ENCODE measurements at regions not wholly inside any gene's neighbourhood (a gene's known extent, or its start where the extent isn't known, plus 50 kb on each side); places are given as distances from the start of the nearest gene placed in this dataset.

- DNase-seq: no peak
- Histone ChIP-seq H2AFZ (ENCODE audit: low read depth, low read length) (no peak overlapping the region), H3K9ac (ENCODE audit: low read length) (no peak overlapping the region), H2BK120ac (ENCODE audit: low read depth, low read length) (no peak overlapping the region), H3K27me3 (ENCODE audit: control insufficient read depth in 1 of 2, insufficient read depth in 1 of 2, low read length in 2 of 2) (no peaks in the 10 kb centered on the region), H3K36me3 (ENCODE audit: control insufficient read depth in 1 of 2, insufficient read depth in 2 of 2, low read depth in 1 of 2, low read length in 2 of 2) (no peaks in the 10 kb centered on the region), H2AK5ac (ENCODE audit: low read length, severe bottlenecking) (no peak overlapping the region), H3K79me1 (replicated peaks; ENCODE audit: low read length, poor library complexity, severe bottlenecking) (no peaks in the 10 kb centered on the region), H3K9me3 (ENCODE audit: control insufficient read depth, low read length) (peaks cover 13% of the 10 kb centered on the region), H4K91ac (ENCODE audit: low read length) (no peak overlapping the region), H2BK15ac (ENCODE audit: low read depth, poor library complexity, severe bottlenecking) (no peak overlapping the region), H3K27ac (ENCODE audit: low read length, poor library complexity, severe bottlenecking) (no peak overlapping the region), H3K4me3 (ENCODE audit: insufficient read depth in 1 of 2, low read depth in 1 of 2, low read length in 2 of 2) (no peak overlapping the region), H3K4ac (ENCODE audit: low read depth in 1 of 2, low read length in 2 of 2) (no peak overlapping the region), H3K23ac (ENCODE audit: low read length in 2 of 2) (no peak overlapping the region), H3K14ac (ENCODE audit: low read length in 2 of 2) (no peak overlapping the region), H3K18ac (ENCODE audit: low read depth in 1 of 2, low read length in 2 of 2) (no peak overlapping the region), H4K8ac (ENCODE audit: low read length) (no peak overlapping the region), H2BK5ac (ENCODE audit: low read depth, low read length, poor library complexity, severe bottlenecking) (no peak overlapping the region), H3K4me1 (ENCODE audit: control insufficient read depth, insufficient read depth, low read depth, low read length) (no peaks in the 10 kb centered on the region), H3K4me2 (ENCODE audit: low read length, poor library complexity, severe bottlenecking) (no peak overlapping the region), H2BK12ac (ENCODE audit: low read length in 2 of 2) (no peak overlapping the region)
- 91% methylated on average over 6 of the region's 6 CpGs for WGBS
Measured at GRCh38 chr11:81033779-81034540, 1593.1 kb upstream of the TENM4 start.

- peaks cover 13% of the 10 kb centered on the region for H3K9me3 ChIP-seq (ENCODE audit: control insufficient read depth, low read length)
- no peak overlapping the region for H2AFZ ChIP-seq (ENCODE audit: low read depth, low read length)
- no peak overlapping the region for H3K23ac ChIP-seq (ENCODE audit: low read length in 2 of 2)
- H3K14ac ChIP-seq (ENCODE audit: low read length in 2 of 2): no peak overlapping the region
- H3K18ac ChIP-seq (ENCODE audit: low read depth in 1 of 2, low read length in 2 of 2): no peak overlapping the region
- H2BK5ac ChIP-seq (ENCODE audit: low read depth, low read length, poor library complexity, severe bottlenecking): no peak overlapping the region
- H2BK15ac ChIP-seq (ENCODE audit: low read depth, poor library complexity, severe bottlenecking): no peak overlapping the region
- no peaks in the 10 kb centered on the region for H3K36me3 ChIP-seq (ENCODE audit: control insufficient read depth in 1 of 2, insufficient read depth in 2 of 2, low read depth in 1 of 2, low read length in 2 of 2)
- H3K79me1 ChIP-seq (replicated peaks; ENCODE audit: low read length, poor library complexity, severe bottlenecking): no peaks in the 10 kb centered on the region
- H3K9ac ChIP-seq (ENCODE audit: low read length): no peak overlapping the region
- no peak overlapping the region for H4K91ac ChIP-seq (ENCODE audit: low read length)
- no peak overlapping the region for H2BK120ac ChIP-seq (ENCODE audit: low read depth, low read length)
- H2AK5ac ChIP-seq (ENCODE audit: low read length, severe bottlenecking): no peak overlapping the region
- no peaks in the 10 kb centered on the region for H3K4me1 ChIP-seq (ENCODE audit: control insufficient read depth, insufficient read depth, low read depth, low read length)
- H3K4me2 ChIP-seq (ENCODE audit: low read length, poor library complexity, severe bottlenecking): no peak overlapping the region
- 94% methylated on average over 8 of the region's 10 CpGs for WGBS
- H2BK12ac ChIP-seq (ENCODE audit: low read length in 2 of 2): no peak overlapping the region
- H3K27ac ChIP-seq (ENCODE audit: low read length, poor library complexity, severe bottlenecking): no peak overlapping the region
- no peak overlapping the region for H3K4me3 ChIP-seq (ENCODE audit: insufficient read depth in 1 of 2, low read depth in 1 of 2, low read length in 2 of 2)
- H3K27me3 ChIP-seq (ENCODE audit: control insufficient read depth in 1 of 2, insufficient read depth in 1 of 2, low read length in 2 of 2): no peaks in the 10 kb centered on the region
- DNase-seq: no peak
- no peak overlapping the region for H4K8ac ChIP-seq (ENCODE audit: low read length)
- no peak overlapping the region for H3K4ac ChIP-seq (ENCODE audit: low read depth in 1 of 2, low read length in 2 of 2)
Measured at GRCh38 chr11:81032906-81033305, 1592.1 kb upstream of the TENM4 start.

- no peak overlapping the region for H4K91ac ChIP-seq (ENCODE audit: low read length)
- no peak overlapping the region for H3K4me3 ChIP-seq (ENCODE audit: insufficient read depth in 1 of 2, low read depth in 1 of 2, low read length in 2 of 2)
- H3K23ac ChIP-seq (ENCODE audit: low read length in 2 of 2): no peak overlapping the region
- no peak overlapping the region for H4K8ac ChIP-seq (ENCODE audit: low read length)
- no peaks in the 10 kb centered on the region for H3K9me3 ChIP-seq (ENCODE audit: control insufficient read depth, low read length)
- H3K14ac ChIP-seq (ENCODE audit: low read length in 2 of 2): no peak overlapping the region
- H3K4me2 ChIP-seq (ENCODE audit: low read length, poor library complexity, severe bottlenecking): no peak overlapping the region
- H2BK5ac ChIP-seq (ENCODE audit: low read depth, low read length, poor library complexity, severe bottlenecking): no peak overlapping the region
- no peaks in the 10 kb centered on the region for H3K27me3 ChIP-seq (ENCODE audit: control insufficient read depth in 1 of 2, insufficient read depth in 1 of 2, low read length in 2 of 2)
- no peak overlapping the region for H3K9ac ChIP-seq (ENCODE audit: low read length)
- H3K4me1 ChIP-seq (ENCODE audit: control insufficient read depth, insufficient read depth, low read depth, low read length): no peaks in the 10 kb centered on the region
- H3K27ac ChIP-seq (ENCODE audit: low read length, poor library complexity, severe bottlenecking): no peak overlapping the region
- no peaks in the 10 kb centered on the region for H3K79me1 ChIP-seq (replicated peaks; ENCODE audit: low read length, poor library complexity, severe bottlenecking)
- peak; percentile 17 for DNase-seq
- H2BK12ac ChIP-seq (ENCODE audit: low read length in 2 of 2): no peak overlapping the region
- no peak overlapping the region for H2BK15ac ChIP-seq (ENCODE audit: low read depth, poor library complexity, severe bottlenecking)
- WGBS: 80% methylated on average over 1 of the region's 1 CpG
- no peak overlapping the region for H2BK120ac ChIP-seq (ENCODE audit: low read depth, low read length)
- no peaks in the 10 kb centered on the region for H3K36me3 ChIP-seq (ENCODE audit: control insufficient read depth in 1 of 2, insufficient read depth in 2 of 2, low read depth in 1 of 2, low read length in 2 of 2)
- H3K18ac ChIP-seq (ENCODE audit: low read depth in 1 of 2, low read length in 2 of 2): no peak overlapping the region
- no peak overlapping the region for H2AFZ ChIP-seq (ENCODE audit: low read depth, low read length)
- H3K4ac ChIP-seq (ENCODE audit: low read depth in 1 of 2, low read length in 2 of 2): no peak overlapping the region
- no peak overlapping the region for H2AK5ac ChIP-seq (ENCODE audit: low read length, severe bottlenecking)
Measured at GRCh38 chr11:81030186-81030585, 1589.4 kb upstream of the TENM4 start.

- Histone ChIP-seq H3K36me3 (ENCODE audit: control insufficient read depth in 1 of 2, insufficient read depth in 2 of 2, low read depth in 1 of 2, low read length in 2 of 2) (no peaks in the 10 kb centered on the region), H2BK5ac (ENCODE audit: low read depth, low read length, poor library complexity, severe bottlenecking) (no peak overlapping the region), H3K4me2 (ENCODE audit: low read length, poor library complexity, severe bottlenecking) (no peak overlapping the region), H2BK15ac (ENCODE audit: low read depth, poor library complexity, severe bottlenecking) (no peak overlapping the region), H3K9ac (ENCODE audit: low read length) (no peak overlapping the region), H2AFZ (ENCODE audit: low read depth, low read length) (no peak overlapping the region), H3K4me3 (ENCODE audit: insufficient read depth in 1 of 2, low read depth in 1 of 2, low read length in 2 of 2) (no peak overlapping the region), H3K27ac (ENCODE audit: low read length, poor library complexity, severe bottlenecking) (no peak overlapping the region), H3K14ac (ENCODE audit: low read length in 2 of 2) (no peak overlapping the region), H2BK120ac (ENCODE audit: low read depth, low read length) (no peak overlapping the region), H3K23ac (ENCODE audit: low read length in 2 of 2) (no peak overlapping the region), H3K4ac (ENCODE audit: low read depth in 1 of 2, low read length in 2 of 2) (no peak overlapping the region), H2AK5ac (ENCODE audit: low read length, severe bottlenecking) (no peak overlapping the region), H3K18ac (ENCODE audit: low read depth in 1 of 2, low read length in 2 of 2) (no peak overlapping the region), H4K91ac (ENCODE audit: low read length) (no peak overlapping the region), H3K27me3 (ENCODE audit: control insufficient read depth in 1 of 2, insufficient read depth in 1 of 2, low read length in 2 of 2) (no peaks in the 10 kb centered on the region), H3K4me1 (ENCODE audit: control insufficient read depth, insufficient read depth, low read depth, low read length) (no peaks in the 10 kb centered on the region), H4K8ac (ENCODE audit: low read length) (no peak overlapping the region), H3K9me3 (ENCODE audit: control insufficient read depth, low read length) (no peaks in the 10 kb centered on the region), H3K79me1 (replicated peaks; ENCODE audit: low read length, poor library complexity, severe bottlenecking) (no peaks in the 10 kb centered on the region), H2BK12ac (ENCODE audit: low read length in 2 of 2) (no peak overlapping the region)
- WGBS: 100% methylated on average over 1 of the region's 1 CpG
- DNase-seq: no peak
Measured at GRCh38 chr11:81026032-81026431, 1585.2 kb upstream of the TENM4 start.
